ENCODE measurements at regions not wholly inside any gene's neighbourhood (a gene's known extent, or its start where the extent isn't known, plus 50 kb on each side); places are given as distances from the start of the nearest gene placed in this dataset.

GRCh38 chr5:167602067-167602466 is 689.4 kb upstream of the WWC1 start:
- Histone ChIP-seq H3K9me3 (no peaks in the 10 kb centered on the region), H3K36me3 (replicated peaks in 1 of 2; ENCODE audit: insufficient read depth in 1 of 2, low read depth in 2 of 2) (no peaks in the 10 kb centered on the region), H3K4me1 (no peaks in the 10 kb centered on the region), H3K27me3 (no peaks in the 10 kb centered on the region), H3K27ac (no peak overlapping the region), H3K4me3 (no peak overlapping the region)
- WGBS, 2 donors = 49 to 55% methylated on average over 9 of the region's 9 CpGs
- intact Hi-C loops (cut with DNase I) = no loop called here
- DNase-seq = no peak
- TF ChIP-seq POLR2A (IDR thresholded peaks at IDR 0.05) (no peak), CTCF (IDR thresholded peaks at IDR 0.05) (no peak)
- ATAC-seq = no peak

- Histone ChIP-seq H3K27ac (no peak overlapping the region), H3K27me3 (no peaks in the 10 kb centered on the region), H3K4me1 (no peaks in the 10 kb centered on the region), H3K36me3 (replicated peaks in 1 of 2; ENCODE audit: insufficient read depth in 1 of 2, low read depth in 2 of 2) (no peaks in the 10 kb centered on the region), H3K4me3 (no peak overlapping the region), H3K9me3 (no peaks in the 10 kb centered on the region)
- 57 to 58% methylated on average over 4 of the region's 4 CpGs for WGBS, 2 donors
- ATAC-seq (no peak), DNase-seq (no peak)
- no peak for TF ChIP-seq CTCF (IDR thresholded peaks at IDR 0.05)
- TF ChIP-seq POLR2A (IDR thresholded peaks at IDR 0.05) = no peak
- intact Hi-C loops (cut with DNase I) = no loop called here
Observed at GRCh38 chr5:167603135-167603534, 688.3 kb upstream of the WWC1 start.

GRCh38 chr5:167608390-167609272 is 682.8 kb upstream of the WWC1 start:
- no peaks in the 10 kb centered on the region for H3K36me3 ChIP-seq (replicated peaks in 1 of 2; ENCODE audit: insufficient read depth in 1 of 2, low read depth in 2 of 2)
- intact Hi-C loops (cut with DNase I) = no loop called here
- DNase-seq = no peak
- H3K4me3 ChIP-seq = no peak overlapping the region
- TF ChIP-seq POLR2A (IDR thresholded peaks at IDR 0.05) (no peak), CTCF (IDR thresholded peaks at IDR 0.05) (no peak)
- WGBS, 2 donors = 68 to 77% methylated on average over 13 of the region's 13 CpGs
- H3K9me3 ChIP-seq = no peaks in the 10 kb centered on the region
- no peak for ATAC-seq
- H3K27ac ChIP-seq = no peak overlapping the region
- no peaks in the 10 kb centered on the region for H3K27me3 ChIP-seq
- no peaks in the 10 kb centered on the region for H3K4me1 ChIP-seq

- no peak for TF ChIP-seq POLR2A (IDR thresholded peaks at IDR 0.05)
- TF ChIP-seq CTCF (IDR thresholded peaks at IDR 0.05) = no peak
- no peak overlapping the region for H3K27ac ChIP-seq
- no peak for DNase-seq
- WGBS, 2 donors = 65 to 68% methylated on average over 8 of the region's 8 CpGs
- ATAC-seq = no peak
- no peak overlapping the region for H3K4me3 ChIP-seq
- H3K36me3 ChIP-seq (replicated peaks in 1 of 2; ENCODE audit: insufficient read depth in 1 of 2, low read depth in 2 of 2) = no peaks in the 10 kb centered on the region
- H3K9me3 ChIP-seq = no peaks in the 10 kb centered on the region
- H3K4me1 ChIP-seq = no peaks in the 10 kb centered on the region
- intact Hi-C loops (cut with DNase I) = no loop called here
- H3K27me3 ChIP-seq = no peaks in the 10 kb centered on the region
Observed at GRCh38 chr5:167614294-167615021, 677.0 kb upstream of the WWC1 start.
